Nephron (organoid): ENCODE measurements at regions not wholly inside any gene's neighbourhood (a gene's known extent, or its start where the extent isn't known, plus 50 kb on each side); places are given as distances from the start of the nearest gene placed in this dataset.

Source experiments
- H3K27ac Mint-ChIP-seq, 3 experiments: 2 replicates each; pipeline ENCODE4 v1.8.0; 2020; ENCODE audit warnings: mixed read lengths in 3 of 3, mild to moderate bottlenecking in 2 of 3, moderate library complexity in 1 of 3
- H3K27me3 Mint-ChIP-seq: 2 replicates; pipeline ENCODE4 v1.8.0; 2021; ENCODE audit warnings: low read depth, mild to moderate bottlenecking, moderate library complexity, mixed read lengths
- H3K36me3 Mint-ChIP-seq: 2 replicates; pipeline ENCODE4 v1.8.0; 2020; ENCODE audit warnings: low read depth, mixed read lengths
- H3K4me1 Mint-ChIP-seq: 2 replicates; pipeline ENCODE4 v1.8.0; 2020; ENCODE audit warnings: mixed read lengths
- H3K4me3 Mint-ChIP-seq, 3 experiments: 2 replicates each; pipeline ENCODE4 v1.8.0; 2020; ENCODE audit warnings: mild to moderate bottlenecking in 3 of 3, mixed read lengths in 3 of 3, moderate library complexity in 2 of 3
- H3K9me3 Mint-ChIP-seq: 2 replicates; pipeline ENCODE4 v1.8.0; 2020; ENCODE audit warnings: mixed read lengths
- CTCF ChIP-seq, 3 experiments: fragments of 200-600 bp; sonication (generic); IDR thresholded peaks; one replicate each; pipeline ENCODE4 v1.5.0; 2021; ENCODE audit warnings: antibody characterized with exemption in 3 of 3; ENCODE audit not compliant: unreplicated experiment in 3 of 3

DNA sequence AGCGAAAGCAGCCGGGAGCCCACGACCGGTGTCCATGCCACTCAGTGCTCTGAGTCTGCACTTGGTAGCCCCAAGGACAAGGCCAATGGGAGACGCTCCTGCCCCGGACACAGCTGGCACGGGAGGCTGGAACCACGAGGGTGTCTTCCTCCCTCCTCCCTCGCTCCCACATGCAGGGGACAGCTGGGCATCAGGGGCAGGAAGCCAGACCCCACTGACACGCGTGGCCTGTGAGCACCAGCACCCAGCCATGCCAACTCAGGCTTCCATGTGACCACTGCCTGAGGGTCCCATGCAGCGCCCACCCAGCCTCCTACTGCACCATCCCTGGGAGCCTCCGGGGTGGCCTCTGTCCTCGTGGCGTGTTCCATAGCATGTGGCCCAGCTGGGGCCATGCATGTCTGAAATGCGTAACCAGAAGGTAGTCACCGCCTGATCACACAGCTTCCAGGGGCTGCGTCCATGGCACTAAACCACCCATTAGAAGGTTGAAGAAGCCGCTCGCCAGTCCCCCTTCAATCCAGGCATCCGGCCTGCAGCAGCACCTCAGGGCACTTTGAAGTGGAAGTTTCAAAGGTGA is 323.2 kb upstream of the SALL3 start:
- H3K4me1 Mint-ChIP-seq: no peaks in the 10 kb centered on the region
- H3K9me3 Mint-ChIP-seq: peaks cover 18% of the 10 kb centered on the region
- peaks cover 14% of the 10 kb centered on the region for H3K36me3 Mint-ChIP-seq
- H3K4me3 Mint-ChIP-seq: no peak overlapping the region
- no peak overlapping the region for H3K27ac Mint-ChIP-seq
- H3K27me3 Mint-ChIP-seq: peaks cover 5% of the 10 kb centered on the region
- no peak for TF ChIP-seq CTCF (IDR thresholded peaks at IDR 0.05; ENCODE audit: unreplicated experiment in 3 of 3)

DNA sequence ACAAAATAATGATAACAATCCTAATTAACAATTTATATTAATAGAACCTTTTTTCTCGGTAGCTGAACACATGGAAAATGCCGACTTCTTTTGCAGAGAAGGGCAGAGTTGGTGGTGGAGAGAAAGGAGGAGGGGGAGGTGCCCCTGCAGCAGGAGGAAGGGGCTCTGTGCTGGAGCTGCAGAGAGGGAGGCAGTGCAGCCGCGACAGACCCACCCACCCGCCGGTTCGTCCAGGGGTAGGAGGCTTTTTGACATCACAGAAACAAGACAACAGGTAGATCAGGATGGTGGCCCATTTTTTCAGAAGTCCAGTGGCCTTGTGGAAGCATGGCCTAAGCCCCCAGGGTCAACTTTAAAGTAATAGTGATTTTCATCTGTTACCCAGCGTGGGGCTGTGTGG is 321.1 kb upstream of the SALL3 start:
- peaks cover 10% of the 10 kb centered on the region for H3K9me3 Mint-ChIP-seq
- no peak for TF ChIP-seq CTCF (IDR thresholded peaks at IDR 0.05; ENCODE audit: unreplicated experiment in 3 of 3)
- H3K36me3 Mint-ChIP-seq: peaks cover 6% of the 10 kb centered on the region
- H3K27ac Mint-ChIP-seq: no peak overlapping the region
- H3K4me3 Mint-ChIP-seq: no peak overlapping the region
- H3K4me1 Mint-ChIP-seq: no peaks in the 10 kb centered on the region
- H3K27me3 Mint-ChIP-seq: peaks cover 5% of the 10 kb centered on the region

GRCh38 chr18:78659057-78659456 is 320.6 kb upstream of the SALL3 start:
- TF ChIP-seq CTCF (IDR thresholded peaks at IDR 0.05; ENCODE audit: unreplicated experiment in 3 of 3): no peak
- Mint-ChIP-seq H3K4me3 (no peak overlapping the region), H3K9me3 (peaks cover 10% of the 10 kb centered on the region), H3K36me3 (peaks cover 6% of the 10 kb centered on the region), H3K27me3 (peaks cover 5% of the 10 kb centered on the region), H3K4me1 (no peaks in the 10 kb centered on the region), H3K27ac (no peak overlapping the region)

DNA sequence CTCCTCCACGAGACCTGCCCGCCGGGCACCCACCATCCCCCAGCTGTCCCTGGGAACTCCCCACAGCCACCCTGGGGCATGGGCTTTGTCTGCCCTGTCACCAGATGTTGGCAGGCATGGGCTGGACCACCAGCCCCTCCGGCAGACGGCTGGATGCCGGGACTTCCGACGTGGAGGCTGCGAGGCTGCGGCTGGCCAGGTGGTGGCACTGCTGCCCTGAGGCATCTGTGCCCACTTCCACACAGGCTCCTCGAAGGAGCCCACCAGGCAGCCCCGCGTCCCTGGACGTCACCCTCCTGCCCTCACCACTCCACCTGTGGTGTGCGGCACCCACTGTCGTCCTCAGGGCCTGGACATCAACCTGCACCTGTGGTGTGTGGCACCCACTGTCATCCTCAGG is 319.9 kb upstream of the SALL3 start:
- TF ChIP-seq CTCF (IDR thresholded peaks at IDR 0.05; ENCODE audit: unreplicated experiment in 3 of 3): peak; percentile 52 to 62 (median 55)
- Mint-ChIP-seq H3K36me3 (peaks cover 6% of the 10 kb centered on the region), H3K4me3 (no peak overlapping the region), H3K9me3 (peaks cover 10% of the 10 kb centered on the region), H3K27me3 (peaks cover 5% of the 10 kb centered on the region), H3K4me1 (no peaks in the 10 kb centered on the region), H3K27ac (no peak overlapping the region)

GRCh38 chr18:78660311-78660710 is 319.3 kb upstream of the SALL3 start:
- peaks cover 6% of the 10 kb centered on the region for H3K36me3 Mint-ChIP-seq
- no peak overlapping the region for H3K27ac Mint-ChIP-seq
- peaks cover 10% of the 10 kb centered on the region for H3K9me3 Mint-ChIP-seq
- H3K4me1 Mint-ChIP-seq: no peaks in the 10 kb centered on the region
- peaks cover 5% of the 10 kb centered on the region for H3K27me3 Mint-ChIP-seq
- H3K4me3 Mint-ChIP-seq: no peak overlapping the region
- no peak for TF ChIP-seq CTCF (IDR thresholded peaks at IDR 0.05; ENCODE audit: unreplicated experiment in 3 of 3)

GRCh38 chr18:78661316-78661715 is 318.3 kb upstream of the SALL3 start:
- Mint-ChIP-seq H3K9me3 (peaks cover 6% of the 10 kb centered on the region), H3K27me3 (peaks cover 5% of the 10 kb centered on the region), H3K27ac (no peak overlapping the region), H3K4me1 (no peaks in the 10 kb centered on the region), H3K4me3 (no peak overlapping the region), H3K36me3 (no peaks in the 10 kb centered on the region)
- TF ChIP-seq CTCF (IDR thresholded peaks at IDR 0.05; ENCODE audit: unreplicated experiment in 3 of 3): no peak
